ENCODE measurements at regions not wholly inside any gene's neighbourhood (a gene's known extent, or its start where the extent isn't known, plus 50 kb on each side); places are given as distances from the start of the nearest gene placed in this dataset.

- Histone ChIP-seq H3K4me1 (ENCODE audit: control insufficient read depth in 2 of 2, insufficient read depth in 2 of 2, low read length in 1 of 2) (peaks cover 0 to 6% of the 10 kb centered on the region in 2 donors), H3K9me3 (ENCODE audit: control insufficient read depth in 2 of 2, insufficient read depth in 1 of 2, low read depth in 1 of 2, low read length in 1 of 2) (no peaks in the 10 kb centered on the region), H3K27ac (ENCODE audit: low read depth in 2 of 2, low read length in 1 of 2) (peak overlapping the region; percentile 77 to 88), H3K36me3 (ENCODE audit: control insufficient read depth in 2 of 2, insufficient read depth in 2 of 2, low read length in 1 of 2) (peaks cover 0 to 4% of the 10 kb centered on the region in 2 donors), H3K4me3 (ENCODE audit: low read depth in 1 of 2, low read length in 2 of 2) (peak overlapping the region; percentile 81 to 93), H3K27me3 (ENCODE audit: control insufficient read depth in 1 of 2, insufficient read depth in 2 of 2, low read length in 2 of 2) (no peaks in the 10 kb centered on the region)
- 0 to 1% methylated on average over 28 to 61 of the region's 63 CpGs for WGBS, 2 donors
Observed at GRCh38 chrX:2608638-2609430, 82.3 kb upstream of the CD99 start.

DNA sequence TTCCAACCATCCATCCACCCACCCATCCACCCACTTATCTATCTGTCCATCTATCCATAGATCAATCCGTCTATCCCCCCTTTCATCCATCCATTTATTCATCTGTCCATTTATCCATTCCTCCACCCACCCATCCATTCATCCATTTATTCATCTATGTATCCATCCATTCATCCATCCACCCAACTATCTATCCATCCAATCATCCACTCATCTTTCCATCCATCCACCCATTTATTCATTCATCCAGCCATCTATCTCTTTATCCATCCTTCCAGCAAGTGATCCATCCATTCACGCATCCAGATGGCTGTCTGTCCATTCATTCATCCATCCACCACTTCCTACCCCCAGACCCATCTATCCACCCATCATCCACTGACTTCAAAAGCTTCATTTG is 84.0 kb upstream of the CD99 start:
- Histone ChIP-seq H3K9me3 (ENCODE audit: control insufficient read depth in 2 of 2, insufficient read depth in 1 of 2, low read depth in 1 of 2, low read length in 1 of 2) (no peaks in the 10 kb centered on the region), H3K4me1 (ENCODE audit: control insufficient read depth in 2 of 2, insufficient read depth in 2 of 2, low read length in 1 of 2) (peaks cover 0 to 6% of the 10 kb centered on the region in 2 donors), H3K27me3 (ENCODE audit: control insufficient read depth in 1 of 2, insufficient read depth in 2 of 2, low read length in 2 of 2) (no peaks in the 10 kb centered on the region), H3K36me3 (ENCODE audit: control insufficient read depth in 2 of 2, insufficient read depth in 2 of 2, low read length in 1 of 2) (peaks cover 4% of the 10 kb centered on the region in 2 donors), H3K27ac (ENCODE audit: low read depth in 2 of 2, low read length in 1 of 2) (no peak overlapping the region), H3K4me3 (ENCODE audit: low read depth in 1 of 2, low read length in 2 of 2) (no peak overlapping the region)
- WGBS, 2 donors = 97 to 98% methylated on average over 2 of the region's 2 CpGs

DNA sequence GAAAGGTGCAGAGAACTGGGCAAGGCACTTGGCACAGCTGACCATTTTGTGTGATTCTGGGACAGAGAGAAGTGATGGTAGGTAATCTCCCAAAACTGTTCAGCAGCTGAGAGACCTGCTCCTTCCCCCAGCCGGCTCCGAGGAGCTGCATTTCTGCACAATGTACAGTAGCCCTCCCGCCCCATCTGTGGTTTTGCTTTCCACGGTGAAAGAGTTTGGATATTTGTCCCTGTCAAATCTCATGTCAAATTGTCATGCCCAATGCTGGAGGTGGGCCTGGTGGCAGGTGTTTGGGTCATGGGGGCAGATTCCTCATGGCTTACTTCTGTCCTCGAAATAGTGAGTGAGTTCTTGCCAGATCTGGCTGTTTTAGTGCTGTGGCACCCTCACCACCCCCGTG is 90.5 kb upstream of the CD99 start:
- Histone ChIP-seq H3K36me3 (ENCODE audit: control insufficient read depth in 2 of 2, insufficient read depth in 2 of 2, low read length in 1 of 2) (peaks cover 0 to 4% of the 10 kb centered on the region in 2 donors), H3K27me3 (ENCODE audit: control insufficient read depth in 1 of 2, insufficient read depth in 2 of 2, low read length in 2 of 2) (no peaks in the 10 kb centered on the region), H3K9me3 (ENCODE audit: control insufficient read depth in 2 of 2, insufficient read depth in 1 of 2, low read depth in 1 of 2, low read length in 1 of 2) (no peaks in the 10 kb centered on the region), H3K4me1 (ENCODE audit: control insufficient read depth in 2 of 2, insufficient read depth in 2 of 2, low read length in 1 of 2) (peaks cover 0 to 2% of the 10 kb centered on the region in 2 donors), H3K4me3 (ENCODE audit: low read depth in 1 of 2, low read length in 2 of 2) (no peak overlapping the region), H3K27ac (ENCODE audit: low read depth in 2 of 2, low read length in 1 of 2) (no peak overlapping the region)
- 80 to 92% methylated on average over 6 of the region's 6 CpGs for WGBS, 2 donors

DNA sequence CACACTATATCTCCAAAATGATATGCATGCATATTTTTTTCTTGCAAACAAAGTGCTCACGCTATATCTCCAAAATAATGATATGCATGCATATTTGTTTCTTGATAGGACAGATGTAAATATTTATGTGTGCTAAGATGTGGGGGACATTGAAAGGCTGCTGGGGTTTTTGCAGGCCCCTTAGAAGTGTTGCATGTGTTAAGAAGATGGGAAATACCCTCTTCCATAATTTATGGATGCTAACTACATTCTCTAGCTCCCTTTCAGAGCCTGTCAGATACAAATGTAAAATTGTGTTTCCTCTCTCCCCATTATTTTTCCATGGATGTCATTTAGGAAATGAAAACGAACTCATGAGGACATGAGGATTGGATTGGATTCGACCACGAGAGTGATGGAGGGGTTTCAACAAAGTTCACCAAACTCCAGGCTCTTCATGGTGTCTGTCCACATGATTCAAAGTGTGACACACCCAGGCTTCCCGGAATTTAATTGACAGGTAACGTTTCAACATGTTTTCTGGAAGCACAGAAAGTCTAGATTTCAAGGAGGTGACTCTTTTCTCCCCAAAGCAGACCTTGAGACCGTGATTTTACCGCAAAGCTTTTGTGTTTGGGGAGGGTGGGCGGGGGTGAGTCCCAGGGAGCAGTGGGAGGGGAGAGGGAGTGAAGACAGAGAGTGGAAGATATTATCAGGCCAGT is 94.4 kb upstream of the CD99 start:
- H3K27me3 ChIP-seq (ENCODE audit: control insufficient read depth in 1 of 2, insufficient read depth in 2 of 2, low read length in 2 of 2) = no peaks in the 10 kb centered on the region
- peaks cover 0 to 2% of the 10 kb centered on the region in 2 donors for H3K4me1 ChIP-seq (ENCODE audit: control insufficient read depth in 2 of 2, insufficient read depth in 2 of 2, low read length in 1 of 2)
- H3K27ac ChIP-seq (ENCODE audit: low read depth in 2 of 2, low read length in 1 of 2) = no peak overlapping the region
- H3K36me3 ChIP-seq (ENCODE audit: control insufficient read depth in 2 of 2, insufficient read depth in 2 of 2, low read length in 1 of 2) = no peaks in the 10 kb centered on the region
- 54 to 68% methylated on average over 9 of the region's 9 CpGs for WGBS, 2 donors
- no peaks in the 10 kb centered on the region for H3K9me3 ChIP-seq (ENCODE audit: control insufficient read depth in 2 of 2, insufficient read depth in 1 of 2, low read depth in 1 of 2, low read length in 1 of 2)
- H3K4me3 ChIP-seq (ENCODE audit: low read depth in 1 of 2, low read length in 2 of 2) = no peak overlapping the region

DNA sequence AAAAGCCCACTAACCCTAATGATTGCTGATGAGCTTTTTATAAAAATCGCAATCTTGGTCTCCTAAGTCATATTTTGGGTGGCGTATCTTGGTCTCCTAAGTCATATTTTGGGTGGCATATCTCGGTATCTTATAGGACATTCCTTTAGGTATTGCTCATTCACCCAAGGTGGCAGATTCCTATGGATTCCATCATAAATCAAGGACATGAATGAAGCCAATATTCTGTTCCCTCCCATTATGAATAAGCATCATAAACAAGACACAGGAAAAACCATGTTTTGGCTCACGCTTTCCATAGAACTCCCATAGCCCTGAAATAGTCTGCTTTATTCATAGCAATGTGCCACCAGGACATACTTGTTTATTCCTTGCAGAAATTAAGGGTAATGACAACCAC is 95.0 kb upstream of the CD99 start:
- Histone ChIP-seq H3K27ac (ENCODE audit: low read depth in 2 of 2, low read length in 1 of 2) (no peak overlapping the region), H3K27me3 (ENCODE audit: control insufficient read depth in 1 of 2, insufficient read depth in 2 of 2, low read length in 2 of 2) (no peaks in the 10 kb centered on the region), H3K36me3 (ENCODE audit: control insufficient read depth in 2 of 2, insufficient read depth in 2 of 2, low read length in 1 of 2) (no peaks in the 10 kb centered on the region), H3K4me3 (ENCODE audit: low read depth in 1 of 2, low read length in 2 of 2) (no peak overlapping the region), H3K9me3 (ENCODE audit: control insufficient read depth in 2 of 2, insufficient read depth in 1 of 2, low read depth in 1 of 2, low read length in 1 of 2) (no peaks in the 10 kb centered on the region), H3K4me1 (ENCODE audit: control insufficient read depth in 2 of 2, insufficient read depth in 2 of 2, low read length in 1 of 2) (peaks cover 0 to 2% of the 10 kb centered on the region in 2 donors)
- 92 to 95% methylated on average over 4 of the region's 4 CpGs for WGBS, 2 donors

DNA sequence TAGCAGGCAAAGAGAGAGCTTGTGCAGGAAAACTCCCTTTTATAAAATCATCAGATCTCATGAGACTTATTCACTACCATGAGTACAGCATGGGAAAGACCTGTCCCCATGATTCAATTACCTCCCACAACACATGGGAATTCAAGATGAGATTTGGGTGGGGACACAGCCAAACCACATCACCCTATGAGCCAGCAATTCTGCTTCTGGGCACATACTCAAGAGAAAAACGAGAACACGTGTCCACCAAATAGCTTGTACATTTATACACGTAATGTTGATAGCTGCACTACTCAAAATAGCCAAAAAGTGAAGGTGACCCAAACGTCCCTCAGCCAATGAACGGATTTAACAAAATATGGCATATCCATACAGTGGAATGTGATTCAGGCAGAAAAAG is 94.5 kb upstream of the DHRSX start:
- no peaks in the 10 kb centered on the region for H3K27me3 ChIP-seq (ENCODE audit: control insufficient read depth in 1 of 2, insufficient read depth in 2 of 2, low read length in 2 of 2)
- no peak overlapping the region for H3K27ac ChIP-seq (ENCODE audit: low read depth in 2 of 2, low read length in 1 of 2)
- no peaks in the 10 kb centered on the region for H3K36me3 ChIP-seq (ENCODE audit: control insufficient read depth in 2 of 2, insufficient read depth in 2 of 2, low read length in 1 of 2)
- H3K9me3 ChIP-seq (ENCODE audit: control insufficient read depth in 2 of 2, insufficient read depth in 1 of 2, low read depth in 1 of 2, low read length in 1 of 2) = no peaks in the 10 kb centered on the region
- peaks cover 0 to 2% of the 10 kb centered on the region in 2 donors for H3K4me1 ChIP-seq (ENCODE audit: control insufficient read depth in 2 of 2, insufficient read depth in 2 of 2, low read length in 1 of 2)
- 55 to 67% methylated on average over 5 of the region's 5 CpGs for WGBS, 2 donors
- H3K4me3 ChIP-seq (ENCODE audit: low read depth in 1 of 2, low read length in 2 of 2) = no peak overlapping the region

DNA sequence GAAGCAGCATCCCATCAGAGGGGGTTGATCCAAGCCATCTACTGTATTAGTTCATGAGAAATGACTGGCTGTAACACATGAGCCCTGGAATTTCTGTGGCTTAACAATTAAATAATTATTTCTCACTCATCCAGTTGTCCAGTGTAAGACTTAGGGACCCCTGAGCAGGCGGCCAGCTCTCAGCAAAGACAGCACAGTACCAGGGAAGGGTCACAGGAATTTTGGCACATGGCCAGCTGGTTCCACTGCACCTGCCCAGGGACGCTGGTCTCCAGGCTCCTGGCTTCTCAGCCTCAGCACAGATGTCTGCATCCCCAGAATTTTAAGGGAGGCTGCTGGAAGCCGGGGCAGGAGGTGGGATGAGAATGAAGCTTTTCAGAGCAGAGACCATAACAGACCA is 93.7 kb upstream of the DHRSX start:
- H3K36me3 ChIP-seq (ENCODE audit: control insufficient read depth in 2 of 2, insufficient read depth in 2 of 2, low read length in 1 of 2) = no peaks in the 10 kb centered on the region
- H3K4me1 ChIP-seq (ENCODE audit: control insufficient read depth in 2 of 2, insufficient read depth in 2 of 2, low read length in 1 of 2) = peaks cover 0 to 2% of the 10 kb centered on the region in 2 donors
- 69 to 75% methylated on average over 3 of the region's 3 CpGs for WGBS, 2 donors
- no peaks in the 10 kb centered on the region for H3K27me3 ChIP-seq (ENCODE audit: control insufficient read depth in 1 of 2, insufficient read depth in 2 of 2, low read length in 2 of 2)
- no peaks in the 10 kb centered on the region for H3K9me3 ChIP-seq (ENCODE audit: control insufficient read depth in 2 of 2, insufficient read depth in 1 of 2, low read depth in 1 of 2, low read length in 1 of 2)
- H3K4me3 ChIP-seq (ENCODE audit: low read depth in 1 of 2, low read length in 2 of 2) = no peak overlapping the region
- H3K27ac ChIP-seq (ENCODE audit: low read depth in 2 of 2, low read length in 1 of 2) = no peak overlapping the region

GRCh38 chrX:2592279-2592678 is 91.5 kb upstream of the DHRSX start:
- no peak overlapping the region for H3K4me3 ChIP-seq (ENCODE audit: low read depth in 1 of 2, low read length in 2 of 2)

GRCh38 chrX:2589186-2590020 is 88.6 kb upstream of the DHRSX start:
- WGBS, 2 donors = 45 to 54% methylated on average over 9 of the region's 9 CpGs
- H3K27ac ChIP-seq (ENCODE audit: low read depth in 2 of 2, low read length in 1 of 2) = no peak overlapping the region

More at GRCh38 chrX:2592279-2592678, 91.5 kb upstream of the DHRSX start:
- Histone ChIP-seq H3K27ac (ENCODE audit: low read depth in 2 of 2, low read length in 1 of 2) (no peak overlapping the region), H3K36me3 (ENCODE audit: control insufficient read depth in 2 of 2, insufficient read depth in 2 of 2, low read length in 1 of 2) (no peaks in the 10 kb centered on the region), H3K9me3 (ENCODE audit: control insufficient read depth in 2 of 2, insufficient read depth in 1 of 2, low read depth in 1 of 2, low read length in 1 of 2) (no peaks in the 10 kb centered on the region), H3K27me3 (ENCODE audit: control insufficient read depth in 1 of 2, insufficient read depth in 2 of 2, low read length in 2 of 2) (no peaks in the 10 kb centered on the region), H3K4me1 (ENCODE audit: control insufficient read depth in 2 of 2, insufficient read depth in 2 of 2, low read length in 1 of 2) (peaks cover 0 to 2% of the 10 kb centered on the region in 2 donors)
- WGBS, 2 donors = 66 to 75% methylated on average over 3 of the region's 3 CpGs

More at GRCh38 chrX:2589186-2590020, 88.6 kb upstream of the DHRSX start:
- Histone ChIP-seq H3K9me3 (ENCODE audit: control insufficient read depth in 2 of 2, insufficient read depth in 1 of 2, low read depth in 1 of 2, low read length in 1 of 2) (no peaks in the 10 kb centered on the region), H3K4me1 (ENCODE audit: control insufficient read depth in 2 of 2, insufficient read depth in 2 of 2, low read length in 1 of 2) (peaks cover 0 to 2% of the 10 kb centered on the region in 2 donors), H3K4me3 (ENCODE audit: low read depth in 1 of 2, low read length in 2 of 2) (no peak overlapping the region), H3K27me3 (ENCODE audit: control insufficient read depth in 1 of 2, insufficient read depth in 2 of 2, low read length in 2 of 2) (peaks cover 0 to 1% of the 10 kb centered on the region in 2 donors), H3K36me3 (ENCODE audit: control insufficient read depth in 2 of 2, insufficient read depth in 2 of 2, low read length in 1 of 2) (no peaks in the 10 kb centered on the region)
